Astrocyte (in vitro differentiated cells and primary cell): ENCODE measurements at regions not wholly inside any gene's neighbourhood (a gene's known extent, or its start where the extent isn't known, plus 50 kb on each side); places are given as distances from the start of the nearest gene placed in this dataset.

Source experiments
- DNase-seq: peaks from one replicate; pipeline ENCODE4 v3.0.0-alpha.2; 2010; ENCODE audit warnings: low read depth
- FAIRE-seq: peaks from 2 replicates; lab custom pipeline; 2011; peaks lifted over from hg19 to GRCh38; lab: Jason Lieb, UNC
- H2AFZ ChIP-seq: 2 replicates; pipeline ENCODE4 v1.6.0; 2012; ENCODE audit warnings: low read depth, low read length, inconsistent platforms
- H3K27ac ChIP-seq: 2 replicates; pipeline ENCODE4 v1.5.1; 2011; ENCODE audit warnings: low read depth, low read length, inconsistent platforms
- H3K27me3 ChIP-seq: 2 replicates; pipeline ENCODE4 v1.6.0; 2011; ENCODE audit warnings: low read length, inconsistent platforms; ENCODE audit not compliant: insufficient read depth
- H3K36me3 ChIP-seq: 2 replicates; pipeline ENCODE4 v1.5.1; 2011; ENCODE audit warnings: low read length, inconsistent platforms; ENCODE audit not compliant: insufficient read depth
- H3K4me1 ChIP-seq: 2 replicates; pipeline ENCODE4 v1.5.1; 2011; ENCODE audit warnings: low read length, inconsistent platforms; ENCODE audit not compliant: insufficient read depth
- H3K4me2 ChIP-seq: 2 replicates; pipeline ENCODE4 v1.6.0; 2012; ENCODE audit warnings: low read length, inconsistent platforms
- H3K4me3 ChIP-seq: 2 replicates; pipeline ENCODE4 v1.5.1; 2011; ENCODE audit warnings: low read depth, mild to moderate bottlenecking, low read length, inconsistent platforms; ENCODE audit not compliant: insufficient read depth
- H3K79me2 ChIP-seq: 2 replicates; pipeline ENCODE4 v1.6.0; 2012; ENCODE audit warnings: mild to moderate bottlenecking, low read length, inconsistent platforms; ENCODE audit not compliant: insufficient read depth
- H3K9ac ChIP-seq: 2 replicates; pipeline ENCODE4 v1.6.0; 2012; ENCODE audit warnings: mild to moderate bottlenecking, low read length, inconsistent platforms
- H3K9me3 ChIP-seq: 2 replicates; pipeline ENCODE4 v1.5.1; 2012; ENCODE audit warnings: low read depth, mild to moderate bottlenecking, low read length, inconsistent platforms; ENCODE audit not compliant: insufficient read depth
- H4K20me1 ChIP-seq: 2 replicates; pipeline ENCODE4 v1.6.0; 2012; ENCODE audit warnings: low read length, inconsistent platforms; ENCODE audit not compliant: insufficient read depth
- H3K27ac Mint-ChIP-seq: one replicate; pipeline ENCODE4 v1.8.0; 2021; ENCODE audit warnings: mild to moderate bottlenecking, mixed read lengths; ENCODE audit not compliant: unreplicated experiment
- H3K27me3 Mint-ChIP-seq: one replicate; pipeline ENCODE4 v1.8.0; 2021; ENCODE audit warnings: low read depth, mixed read lengths; ENCODE audit not compliant: unreplicated experiment
- H3K36me3 Mint-ChIP-seq: one replicate; pipeline ENCODE4 v1.8.0; 2021; ENCODE audit warnings: low read depth, mixed read lengths; ENCODE audit not compliant: unreplicated experiment
- H3K4me1 Mint-ChIP-seq: one replicate; pipeline ENCODE4 v1.8.0; 2021; ENCODE audit warnings: low read depth, mixed read lengths; ENCODE audit not compliant: unreplicated experiment
- H3K4me3 Mint-ChIP-seq: one replicate; pipeline ENCODE4 v1.8.0; 2021; ENCODE audit warnings: mild to moderate bottlenecking, moderate library complexity, mixed read lengths; ENCODE audit not compliant: unreplicated experiment
- H3K9me3 Mint-ChIP-seq: one replicate; pipeline ENCODE4 v1.8.0; 2021; ENCODE audit warnings: mild to moderate bottlenecking, mixed read lengths; ENCODE audit not compliant: unreplicated experiment
- EZH2 ChIP-seq: IDR thresholded peaks from 2 replicates; pipeline ENCODE4 v1.6.1; 2012; ENCODE audit warnings: mild to moderate bottlenecking, low read length, inconsistent platforms; ENCODE audit not compliant: insufficient read depth
- TF ChIP-seq, protein P1 (sequence below): IDR thresholded peaks from 2 replicates; pipeline ENCODE4 v1.5.1; 2011; ENCODE audit warnings: low read depth, mild to moderate bottlenecking, inconsistent platforms, low read length, moderate library complexity; ENCODE audit not compliant: insufficient read depth

DNA sequence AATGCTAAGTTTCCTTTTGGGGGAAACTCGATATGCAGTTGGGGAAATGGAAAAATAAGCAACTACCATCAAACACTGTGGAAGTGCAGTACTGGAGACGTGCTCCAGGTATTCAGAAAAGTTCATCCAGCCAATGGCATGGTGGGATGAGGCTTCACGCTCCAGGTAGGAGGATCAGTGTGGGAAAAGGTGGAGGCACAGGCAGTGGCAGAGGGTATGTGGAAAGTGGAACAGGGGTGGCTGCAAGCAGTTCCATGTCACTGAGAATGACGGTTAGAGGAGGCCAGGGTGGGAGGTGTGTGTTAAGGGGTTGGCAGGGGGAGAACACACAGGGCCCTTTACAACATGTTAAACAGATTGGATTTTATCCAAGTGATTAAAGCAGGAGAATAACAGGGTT, 105.1 kb upstream of the NCAM1 start:
- H3K27ac ChIP-seq, result no peak overlapping the region
- DNase-seq (no peak), FAIRE-seq (no peak)
- no peaks in the 10 kb centered on the region for H3K36me3 Mint-ChIP-seq
- H3K9me3 ChIP-seq, result peaks cover 3% of the 10 kb centered on the region
- H3K27me3 ChIP-seq, result no peaks in the 10 kb centered on the region
- no peak overlapping the region for H3K4me3 ChIP-seq
- no peaks in the 10 kb centered on the region for H3K36me3 ChIP-seq
- TF ChIP-seq, protein P1, sequence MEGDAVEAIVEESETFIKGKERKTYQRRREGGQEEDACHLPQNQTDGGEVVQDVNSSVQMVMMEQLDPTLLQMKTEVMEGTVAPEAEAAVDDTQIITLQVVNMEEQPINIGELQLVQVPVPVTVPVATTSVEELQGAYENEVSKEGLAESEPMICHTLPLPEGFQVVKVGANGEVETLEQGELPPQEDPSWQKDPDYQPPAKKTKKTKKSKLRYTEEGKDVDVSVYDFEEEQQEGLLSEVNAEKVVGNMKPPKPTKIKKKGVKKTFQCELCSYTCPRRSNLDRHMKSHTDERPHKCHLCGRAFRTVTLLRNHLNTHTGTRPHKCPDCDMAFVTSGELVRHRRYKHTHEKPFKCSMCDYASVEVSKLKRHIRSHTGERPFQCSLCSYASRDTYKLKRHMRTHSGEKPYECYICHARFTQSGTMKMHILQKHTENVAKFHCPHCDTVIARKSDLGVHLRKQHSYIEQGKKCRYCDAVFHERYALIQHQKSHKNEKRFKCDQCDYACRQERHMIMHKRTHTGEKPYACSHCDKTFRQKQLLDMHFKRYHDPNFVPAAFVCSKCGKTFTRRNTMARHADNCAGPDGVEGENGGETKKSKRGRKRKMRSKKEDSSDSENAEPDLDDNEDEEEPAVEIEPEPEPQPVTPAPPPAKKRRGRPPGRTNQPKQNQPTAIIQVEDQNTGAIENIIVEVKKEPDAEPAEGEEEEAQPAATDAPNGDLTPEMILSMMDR, result no peak
- no peak for TF ChIP-seq EZH2
- H3K4me2 ChIP-seq, result no peak overlapping the region
- H3K4me1 ChIP-seq, result no peaks in the 10 kb centered on the region
- H3K27ac Mint-ChIP-seq, result peak overlapping the region; percentile 13
- peaks cover 5% of the 10 kb centered on the region for H3K9me3 Mint-ChIP-seq
- H3K4me1 Mint-ChIP-seq, result peaks cover 8% of the 10 kb centered on the region
- no peak overlapping the region for H3K4me3 Mint-ChIP-seq
- no peaks in the 10 kb centered on the region for H4K20me1 ChIP-seq
- peaks cover 15% of the 10 kb centered on the region for H3K27me3 Mint-ChIP-seq
- no peaks in the 10 kb centered on the region for H3K79me2 ChIP-seq
- no peak overlapping the region for H2AFZ ChIP-seq
- H3K9ac ChIP-seq, result no peak overlapping the region

DNA sequence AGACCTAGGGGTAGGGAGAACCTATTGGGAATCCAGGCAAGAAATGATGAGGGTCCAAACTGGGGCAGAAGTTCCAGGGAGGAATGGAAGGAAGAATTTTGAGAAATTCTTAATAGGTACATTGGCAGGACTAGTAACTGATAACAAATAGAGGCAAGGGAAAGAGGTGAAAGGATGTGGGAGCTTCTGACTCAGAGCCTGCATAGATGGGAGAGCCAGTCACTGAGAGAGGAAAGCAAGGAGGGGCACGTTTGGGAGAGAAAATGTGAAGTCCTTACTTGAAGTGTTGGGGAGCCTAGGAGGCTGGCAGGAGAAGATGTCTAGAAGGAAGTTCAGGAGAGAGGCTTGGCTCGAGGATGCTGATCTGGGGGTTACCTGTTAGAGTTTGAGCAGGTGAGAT, 104.6 kb upstream of the NCAM1 start:
- no peak for DNase-seq
- no peak overlapping the region for H3K4me3 ChIP-seq
- no peaks in the 10 kb centered on the region for H3K79me2 ChIP-seq
- no peaks in the 10 kb centered on the region for H3K4me1 ChIP-seq
- Mint-ChIP-seq H3K9me3 (peaks cover 5% of the 10 kb centered on the region), H3K4me3 (no peak overlapping the region), H3K27ac (peak overlapping the region; percentile 13), H3K27me3 (peaks cover 15% of the 10 kb centered on the region), H3K4me1 (peaks cover 8% of the 10 kb centered on the region), H3K36me3 (no peaks in the 10 kb centered on the region)
- no peak overlapping the region for H3K4me2 ChIP-seq
- no peak for FAIRE-seq
- no peak for TF ChIP-seq EZH2
- TF ChIP-seq, protein P1, result no peak
- no peaks in the 10 kb centered on the region for H4K20me1 ChIP-seq
- H2AFZ ChIP-seq, result no peak overlapping the region
- no peaks in the 10 kb centered on the region for H3K27me3 ChIP-seq
- H3K27ac ChIP-seq, result no peak overlapping the region
- H3K36me3 ChIP-seq, result no peaks in the 10 kb centered on the region
- H3K9ac ChIP-seq, result no peak overlapping the region
- peaks cover 3% of the 10 kb centered on the region for H3K9me3 ChIP-seq

DNA sequence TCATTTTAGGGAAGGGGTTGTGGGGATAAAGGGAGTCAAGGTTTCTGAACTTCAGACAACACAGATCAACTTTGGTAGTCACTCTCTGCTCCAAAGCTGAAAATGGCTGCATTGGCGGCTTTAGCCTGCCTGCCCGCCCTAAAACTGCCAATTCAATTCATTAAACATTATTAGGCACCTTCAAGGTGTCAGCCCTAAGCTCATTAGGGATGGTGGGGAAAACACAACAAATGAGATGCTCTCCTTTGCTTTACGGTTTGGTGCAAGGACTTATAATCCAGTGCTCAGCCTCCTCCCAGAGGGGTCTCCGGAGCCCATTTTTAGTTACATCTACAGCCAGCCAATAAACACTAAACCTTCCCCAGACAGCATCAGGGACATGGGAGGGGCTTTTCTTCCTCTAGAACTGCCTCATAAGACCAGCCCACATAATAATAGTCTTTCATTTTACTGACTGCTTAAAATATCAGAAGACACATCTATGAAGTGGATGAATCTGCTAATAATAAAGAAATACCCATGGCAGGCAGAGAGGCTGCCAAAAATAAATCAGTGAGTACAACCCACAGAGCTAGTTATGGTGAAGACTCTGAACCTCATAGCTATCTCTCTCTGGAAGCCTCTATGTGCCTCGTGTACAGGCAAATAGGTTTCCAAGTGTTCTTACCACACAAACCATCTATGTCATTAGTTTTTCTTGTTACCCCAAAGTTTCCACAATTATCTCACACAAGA, 102.8 kb upstream of the NCAM1 start:
- no peak overlapping the region for H3K27ac Mint-ChIP-seq
- DNase-seq, result no peak
- H3K9ac ChIP-seq, result no peak overlapping the region
- no peaks in the 10 kb centered on the region for H3K27me3 ChIP-seq
- no peaks in the 10 kb centered on the region for H3K79me2 ChIP-seq
- H3K9me3 ChIP-seq, result peaks cover 3% of the 10 kb centered on the region
- TF ChIP-seq, protein P1, result no peak
- no peak for TF ChIP-seq EZH2
- no peak overlapping the region for H3K27ac ChIP-seq
- no peak overlapping the region for H3K4me2 ChIP-seq
- no peaks in the 10 kb centered on the region for H3K4me1 ChIP-seq
- H4K20me1 ChIP-seq, result no peaks in the 10 kb centered on the region
- no peak overlapping the region for H3K4me3 Mint-ChIP-seq
- H3K36me3 Mint-ChIP-seq, result no peaks in the 10 kb centered on the region
- no peaks in the 10 kb centered on the region for H3K36me3 ChIP-seq
- no peak overlapping the region for H2AFZ ChIP-seq
- H3K27me3 Mint-ChIP-seq, result peaks cover 15% of the 10 kb centered on the region
- H3K4me1 Mint-ChIP-seq, result peaks cover 4% of the 10 kb centered on the region
- H3K4me3 ChIP-seq, result no peak overlapping the region
- FAIRE-seq, result no peak
- peaks cover 5% of the 10 kb centered on the region for H3K9me3 Mint-ChIP-seq
